Upper lobe of right lung (tissue), 1 donor: ENCODE measurements at regions not wholly inside any gene's neighbourhood (a gene's known extent, or its start where the extent isn't known, plus 50 kb on each side); places are given as distances from the start of the nearest gene placed in this dataset.

Experiments
- ATAC-seq: fragments of 200-7000 bp; cut with Tn5 transposase; one replicate; pipeline ENCODE4 v1.9.1; 2020; ENCODE audit warnings: mild to moderate bottlenecking, moderate library complexity
- DNase-seq: peaks from one replicate; pipeline ENCODE4 v3.0.0-alpha.2; 2020
- H3K27ac ChIP-seq: fragments of 200-600 bp; one replicate; pipeline ENCODE4 v1.8.0; 2022
- H3K27me3 ChIP-seq: fragments of 200-600 bp; one replicate; pipeline ENCODE4 v1.8.0; 2022; ENCODE audit warnings: mild to moderate bottlenecking
- H3K36me3 ChIP-seq: fragments of 200-600 bp; one replicate; pipeline ENCODE4 v1.8.0; 2022
- H3K4me1 ChIP-seq: fragments of 200-600 bp; one replicate; pipeline ENCODE4 v1.8.0; 2022
- H3K4me3 ChIP-seq: fragments of 200-600 bp; one replicate; pipeline ENCODE4 v1.8.0; 2022; ENCODE audit warnings: mild to moderate bottlenecking
- H3K9me3 ChIP-seq: fragments of 200-600 bp; one replicate; pipeline ENCODE4 v1.8.0; 2022
- intact Hi-C: fragments of 100-400 bp; cut with DNase I; formaldehyde crosslinking; loops from one replicate; pipeline ENCODE4 v1.11.0; 2022
- TF ChIP-seq, protein P1 (sequence below): fragments of 200-600 bp; IDR thresholded peaks from one replicate; pipeline ENCODE4 v1.8.0; 2022; ENCODE audit warnings: antibody characterized with exemption
- donor health status: DM: no; HTN: yes; CAD: no; lungs with severe emphysema.

DNA sequence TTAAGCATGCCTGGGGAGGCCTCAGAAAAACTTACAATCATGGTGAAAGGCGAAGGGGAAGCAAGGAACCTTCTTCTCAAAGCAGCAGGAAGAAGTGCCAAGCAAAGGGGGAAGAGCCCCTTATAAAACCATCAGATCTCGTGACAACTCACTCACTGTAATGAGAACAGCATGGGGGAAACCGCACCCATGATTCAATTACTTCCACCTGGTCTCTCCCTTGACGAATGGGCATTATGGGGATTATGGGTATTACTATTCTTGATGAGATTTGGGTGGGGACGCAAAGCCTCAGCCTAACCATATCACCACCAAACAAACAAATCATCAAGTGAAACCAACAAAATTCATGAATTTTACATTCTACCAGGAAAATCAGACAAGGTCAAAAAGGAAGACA, 76.7 kb upstream of the TAB3 start:
- Histone ChIP-seq H3K4me3 (no peak overlapping the region), H3K36me3 (no peaks in the 10 kb centered on the region), H3K4me1 (no peaks in the 10 kb centered on the region), H3K27me3 (no peaks in the 10 kb centered on the region), H3K27ac (no peak overlapping the region), H3K9me3 (no peaks in the 10 kb centered on the region)
- no peak for DNase-seq
- TF ChIP-seq, protein P1, sequence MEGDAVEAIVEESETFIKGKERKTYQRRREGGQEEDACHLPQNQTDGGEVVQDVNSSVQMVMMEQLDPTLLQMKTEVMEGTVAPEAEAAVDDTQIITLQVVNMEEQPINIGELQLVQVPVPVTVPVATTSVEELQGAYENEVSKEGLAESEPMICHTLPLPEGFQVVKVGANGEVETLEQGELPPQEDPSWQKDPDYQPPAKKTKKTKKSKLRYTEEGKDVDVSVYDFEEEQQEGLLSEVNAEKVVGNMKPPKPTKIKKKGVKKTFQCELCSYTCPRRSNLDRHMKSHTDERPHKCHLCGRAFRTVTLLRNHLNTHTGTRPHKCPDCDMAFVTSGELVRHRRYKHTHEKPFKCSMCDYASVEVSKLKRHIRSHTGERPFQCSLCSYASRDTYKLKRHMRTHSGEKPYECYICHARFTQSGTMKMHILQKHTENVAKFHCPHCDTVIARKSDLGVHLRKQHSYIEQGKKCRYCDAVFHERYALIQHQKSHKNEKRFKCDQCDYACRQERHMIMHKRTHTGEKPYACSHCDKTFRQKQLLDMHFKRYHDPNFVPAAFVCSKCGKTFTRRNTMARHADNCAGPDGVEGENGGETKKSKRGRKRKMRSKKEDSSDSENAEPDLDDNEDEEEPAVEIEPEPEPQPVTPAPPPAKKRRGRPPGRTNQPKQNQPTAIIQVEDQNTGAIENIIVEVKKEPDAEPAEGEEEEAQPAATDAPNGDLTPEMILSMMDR, result no peak
- no peak for ATAC-seq
- intact Hi-C loops, result no loop called here

DNA sequence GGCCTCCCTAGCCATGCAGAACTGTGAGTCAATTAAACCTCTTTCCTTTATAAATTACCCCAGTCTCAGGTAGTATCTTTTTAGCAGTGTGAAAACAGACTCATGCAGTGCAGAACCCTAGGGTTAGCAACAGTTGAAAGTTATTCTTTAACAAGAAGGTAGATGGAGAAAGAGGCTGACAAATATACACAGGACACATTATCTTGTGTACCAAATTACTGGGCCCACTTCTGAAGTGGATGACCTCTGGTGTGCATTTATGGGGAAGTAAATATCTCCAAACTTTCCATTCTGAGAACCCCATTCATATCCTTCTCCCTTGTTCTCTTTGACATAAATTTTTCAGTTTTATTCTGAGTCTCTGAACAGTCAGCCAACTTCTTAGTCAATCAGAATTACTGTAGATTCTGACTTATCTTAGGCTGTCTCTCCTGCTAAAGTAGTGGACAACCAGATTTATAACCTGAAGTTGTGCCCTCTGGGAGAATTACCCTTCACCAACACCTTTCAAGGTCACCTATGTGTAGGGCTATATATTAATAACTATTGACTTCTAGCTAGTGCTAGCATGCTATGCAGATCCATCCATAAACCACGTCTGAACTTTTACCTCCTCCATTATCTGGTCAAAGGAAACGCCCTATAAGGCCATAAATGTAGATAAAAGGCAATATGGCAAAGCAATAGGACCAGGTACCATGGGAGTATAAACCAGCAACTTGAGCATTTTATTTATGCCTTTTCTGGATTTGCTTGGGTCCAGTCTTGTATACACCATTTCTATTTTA, 72.5 kb upstream of the TAB3 start:
- H3K4me1 ChIP-seq, result no peaks in the 10 kb centered on the region
- H3K4me3 ChIP-seq, result no peak overlapping the region
- ATAC-seq, result no peak
- no peaks in the 10 kb centered on the region for H3K27me3 ChIP-seq
- H3K9me3 ChIP-seq, result no peaks in the 10 kb centered on the region
- DNase-seq, result no peak
- TF ChIP-seq, protein P1, result no peak
- intact Hi-C loops, result no loop called here
- no peak overlapping the region for H3K27ac ChIP-seq
- no peaks in the 10 kb centered on the region for H3K36me3 ChIP-seq

DNA sequence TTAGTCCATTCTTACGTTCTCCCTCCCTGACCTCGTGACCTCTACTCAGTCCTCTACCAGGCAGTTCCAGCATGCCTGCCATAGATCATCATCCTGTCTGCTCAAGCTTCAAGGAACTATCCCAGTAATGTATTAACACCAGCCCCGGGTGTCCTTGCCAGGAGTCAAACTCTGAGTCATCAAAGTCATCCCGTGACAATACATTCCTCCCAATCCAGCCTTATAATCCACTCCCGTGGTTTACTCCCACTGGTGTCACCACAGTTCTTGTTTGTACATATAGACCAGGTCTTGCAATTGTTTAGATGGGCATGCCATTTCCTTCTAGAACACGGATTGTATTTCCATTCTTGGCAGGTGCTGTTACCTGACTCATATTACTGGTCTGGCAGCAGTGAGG, 68.7 kb upstream of the TAB3 start:
- TF ChIP-seq, protein P1, result no peak
- intact Hi-C loops, result no loop called here
- no peaks in the 10 kb centered on the region for H3K4me1 ChIP-seq
- H3K9me3 ChIP-seq, result no peaks in the 10 kb centered on the region
- no peak overlapping the region for H3K27ac ChIP-seq
- H3K4me3 ChIP-seq, result no peak overlapping the region
- DNase-seq (no peak), ATAC-seq (no peak)
- H3K36me3 ChIP-seq, result no peaks in the 10 kb centered on the region
- H3K27me3 ChIP-seq, result no peaks in the 10 kb centered on the region

DNA sequence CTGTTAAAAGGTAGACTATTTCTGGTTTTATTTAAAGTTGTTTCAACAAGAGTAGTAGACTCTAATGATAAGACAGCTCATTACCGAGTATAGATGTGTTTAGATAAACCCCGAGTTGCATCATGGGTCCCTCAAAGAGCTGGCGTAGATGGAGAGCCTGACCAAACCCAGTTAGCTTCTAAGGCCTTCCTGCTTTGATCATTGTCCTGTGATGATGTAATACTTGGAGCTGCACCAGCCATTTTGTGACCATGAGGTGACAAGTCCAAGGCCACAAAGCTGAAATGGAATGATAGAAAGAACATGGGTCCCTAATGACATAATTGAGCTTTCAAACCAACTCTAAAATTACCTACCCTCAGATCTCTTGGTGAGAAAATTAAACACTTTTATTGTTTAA, 66.6 kb upstream of the TAB3 start:
- H3K4me3 ChIP-seq, result no peak overlapping the region
- intact Hi-C loops, result no loop called here
- H3K9me3 ChIP-seq, result no peaks in the 10 kb centered on the region
- no peak for DNase-seq
- no peaks in the 10 kb centered on the region for H3K27me3 ChIP-seq
- H3K36me3 ChIP-seq, result no peaks in the 10 kb centered on the region
- no peaks in the 10 kb centered on the region for H3K4me1 ChIP-seq
- no peak overlapping the region for H3K27ac ChIP-seq
- ATAC-seq, result no peak
- TF ChIP-seq, protein P1, result no peak

DNA sequence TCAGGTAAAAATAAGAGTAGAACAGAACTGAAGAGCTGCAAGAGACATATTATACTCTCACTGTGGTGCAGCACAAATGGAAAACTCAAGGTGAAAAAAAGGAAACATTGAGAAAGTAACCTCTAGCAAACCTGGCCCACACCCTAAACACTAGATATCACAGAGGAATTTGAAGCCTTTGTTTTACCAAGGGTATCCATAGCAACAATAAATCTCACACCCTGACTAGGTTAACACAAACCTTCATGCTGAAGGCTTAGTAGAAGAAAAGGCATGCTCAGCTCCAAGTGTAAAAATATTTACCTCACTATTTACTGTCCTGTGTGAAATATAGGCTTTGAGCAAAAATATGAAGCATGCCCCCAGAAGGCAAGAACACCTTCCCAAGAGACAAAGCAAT, 61.9 kb upstream of the TAB3 start:
- Histone ChIP-seq H3K36me3 (no peaks in the 10 kb centered on the region), H3K4me3 (no peak overlapping the region), H3K27ac (no peak overlapping the region), H3K9me3 (no peaks in the 10 kb centered on the region), H3K4me1 (no peaks in the 10 kb centered on the region), H3K27me3 (no peaks in the 10 kb centered on the region)
- TF ChIP-seq, protein P1, result no peak
- DNase-seq (no peak), ATAC-seq (no peak)
- intact Hi-C loops, result no loop called here

DNA sequence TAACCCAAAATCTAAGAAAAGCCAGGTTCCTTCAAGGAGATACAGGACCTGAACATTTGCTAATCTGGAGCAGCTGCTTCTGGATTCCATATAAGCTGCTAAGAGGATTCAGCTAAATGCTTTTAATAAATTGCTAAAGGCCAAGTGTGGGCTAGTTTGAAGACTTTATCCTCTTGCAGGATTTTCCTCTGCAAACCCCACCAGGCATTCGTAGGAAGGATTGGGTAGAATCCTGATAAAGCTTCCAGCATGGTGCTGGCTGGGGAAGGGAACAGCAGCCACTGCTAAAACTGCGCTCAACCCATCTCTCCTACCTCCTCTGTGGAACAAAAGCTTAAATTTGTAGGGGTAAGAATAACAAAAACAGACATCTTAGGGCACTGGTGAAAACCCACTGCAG, 61.3 kb upstream of the TAB3 start:
- ATAC-seq, result no peak
- no peaks in the 10 kb centered on the region for H3K27me3 ChIP-seq
- no peak overlapping the region for H3K4me3 ChIP-seq
- TF ChIP-seq, protein P1, result no peak
- H3K36me3 ChIP-seq, result no peaks in the 10 kb centered on the region
- no peaks in the 10 kb centered on the region for H3K4me1 ChIP-seq
- DNase-seq, result no peak
- H3K27ac ChIP-seq, result no peak overlapping the region
- intact Hi-C loops, result no loop called here
- no peaks in the 10 kb centered on the region for H3K9me3 ChIP-seq
